ENCODE measurements at regions not wholly inside any gene's neighbourhood (a gene's known extent, or its start where the extent isn't known, plus 50 kb on each side); places are given as distances from the start of the nearest gene placed in this dataset.

DNA sequence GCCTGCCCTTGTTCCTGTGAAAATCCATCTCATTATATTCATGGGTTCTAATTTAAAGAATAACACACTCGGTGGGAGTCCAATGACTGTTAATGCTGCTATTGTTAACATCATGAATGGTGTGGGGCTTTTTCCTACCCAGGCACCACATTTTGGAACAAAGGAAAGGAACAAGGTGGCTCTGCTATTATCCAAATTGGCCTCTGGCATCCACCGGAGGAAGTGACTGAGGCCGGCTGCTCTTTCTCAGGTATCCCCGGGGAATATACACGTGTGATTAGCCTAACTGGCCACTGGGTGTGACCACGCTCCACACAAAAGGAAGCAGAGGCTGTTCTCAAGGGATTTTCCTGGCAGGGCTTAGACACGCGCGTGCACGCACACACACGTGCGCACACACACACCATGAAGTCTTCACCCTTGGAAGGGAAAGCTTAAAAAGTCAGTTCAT lies 601.2 kb upstream of the ARID1B start:
- peaks cover 10% of the 10 kb centered on the region; the same call in 1 of the 2 replicates for H3K4me1 ChIP-seq (ENCODE audit: control insufficient read depth, insufficient read depth, low read length)
- H3K9me3 ChIP-seq (ENCODE audit: control insufficient read depth, insufficient read depth, low read depth, low read length), result peaks cover 6% of the 10 kb centered on the region
- no peak overlapping the region for H3K9ac ChIP-seq (ENCODE audit: low read length)
- H3K36me3 ChIP-seq (ENCODE audit: control insufficient read depth, insufficient read depth, low read length), result no peaks in the 10 kb centered on the region
- H3K27ac ChIP-seq (ENCODE audit: low read depth, low read length), result no peak overlapping the region
- H3K4me3 ChIP-seq (ENCODE audit: low read depth, low read length), result no peak overlapping the region
- H3K27me3 ChIP-seq (ENCODE audit: control insufficient read depth, insufficient read depth, low read length), result no peaks in the 10 kb centered on the region

DNA sequence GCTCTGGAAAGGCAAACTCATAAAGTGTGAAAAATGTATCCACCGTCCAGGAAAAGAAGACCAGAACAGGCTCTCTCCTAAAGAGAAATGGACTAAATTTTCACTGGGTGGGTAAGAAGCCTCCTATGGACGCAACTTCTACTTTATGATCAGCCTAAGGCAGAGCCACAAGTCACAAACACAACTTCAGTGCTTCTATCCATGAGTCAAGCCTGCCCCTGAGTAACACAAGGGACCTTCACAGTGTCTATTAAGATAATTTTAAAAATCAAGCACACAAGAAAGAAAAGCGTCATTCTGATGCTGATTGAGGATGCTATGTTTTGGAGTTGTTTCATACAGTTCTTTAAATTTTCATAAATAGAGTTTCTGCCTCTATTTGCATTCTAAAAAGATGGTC lies 601.7 kb upstream of the ARID1B start:
- H3K4me3 ChIP-seq (ENCODE audit: low read depth, low read length), result no peak overlapping the region
- H3K36me3 ChIP-seq (ENCODE audit: control insufficient read depth, insufficient read depth, low read length), result no peaks in the 10 kb centered on the region
- no peak overlapping the region for H3K9ac ChIP-seq (ENCODE audit: low read length)
- H3K9me3 ChIP-seq (ENCODE audit: control insufficient read depth, insufficient read depth, low read depth, low read length), result peaks cover 4% of the 10 kb centered on the region
- H3K27ac ChIP-seq (ENCODE audit: low read depth, low read length), result 0 out of 2 replicates have a peak overlapping the region, but pooled peaks have one; percentile 25
- H3K4me1 ChIP-seq (ENCODE audit: control insufficient read depth, insufficient read depth, low read length), result peaks cover 10% of the 10 kb centered on the region; the same call in 1 of the 2 replicates
- no peaks in the 10 kb centered on the region for H3K27me3 ChIP-seq (ENCODE audit: control insufficient read depth, insufficient read depth, low read length)

DNA sequence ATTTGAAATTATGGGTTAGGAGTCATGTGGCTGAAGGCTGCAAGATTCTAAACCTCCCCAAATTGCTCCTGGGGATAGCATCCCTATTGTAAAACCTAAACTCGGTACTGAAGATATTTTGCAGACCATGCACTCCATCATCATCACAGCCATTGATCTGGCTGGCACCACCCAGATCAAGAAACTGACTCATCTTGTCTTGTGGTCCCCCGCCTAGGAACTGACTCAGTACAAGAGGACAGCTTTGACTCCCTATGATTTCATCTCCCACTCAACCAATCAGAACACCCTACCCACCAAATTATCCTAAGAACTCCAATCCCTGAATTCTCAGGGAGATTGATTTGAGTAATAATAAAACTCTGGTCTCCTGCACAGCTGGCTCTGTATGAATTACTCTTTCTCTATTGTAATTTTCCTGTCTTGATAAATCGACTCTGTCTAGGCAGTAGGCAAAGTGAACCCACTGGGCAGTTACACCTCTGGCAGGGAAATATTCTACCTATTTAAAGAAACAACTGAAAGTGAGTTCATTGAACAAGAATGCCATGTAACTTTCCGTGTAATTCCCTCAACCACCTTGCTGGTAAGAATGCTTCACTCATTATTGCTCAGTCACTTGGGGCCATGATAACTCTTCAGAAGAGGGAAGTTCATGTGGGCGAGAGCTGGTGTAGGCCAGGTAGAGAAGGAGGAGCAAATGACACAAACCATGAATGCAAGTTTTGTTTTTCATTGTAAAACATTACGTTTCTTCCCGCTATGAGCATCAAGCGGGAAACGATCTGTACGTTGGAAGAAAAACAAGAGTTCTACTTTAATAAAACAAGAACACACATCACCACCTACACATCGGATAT lies 602.9 kb upstream of the ARID1B start:
- no peak overlapping the region for H3K27ac ChIP-seq (ENCODE audit: low read depth, low read length)
- no peak overlapping the region for H3K9ac ChIP-seq (ENCODE audit: low read length)
- H3K27me3 ChIP-seq (ENCODE audit: control insufficient read depth, insufficient read depth, low read length), result no peaks in the 10 kb centered on the region
- H3K36me3 ChIP-seq (ENCODE audit: control insufficient read depth, insufficient read depth, low read length), result no peaks in the 10 kb centered on the region
- peaks cover 10% of the 10 kb centered on the region; the same call in 1 of the 2 replicates for H3K4me1 ChIP-seq (ENCODE audit: control insufficient read depth, insufficient read depth, low read length)
- no peak overlapping the region for H3K4me3 ChIP-seq (ENCODE audit: low read depth, low read length)
- H3K9me3 ChIP-seq (ENCODE audit: control insufficient read depth, insufficient read depth, low read depth, low read length), result peaks cover 3% of the 10 kb centered on the region

DNA sequence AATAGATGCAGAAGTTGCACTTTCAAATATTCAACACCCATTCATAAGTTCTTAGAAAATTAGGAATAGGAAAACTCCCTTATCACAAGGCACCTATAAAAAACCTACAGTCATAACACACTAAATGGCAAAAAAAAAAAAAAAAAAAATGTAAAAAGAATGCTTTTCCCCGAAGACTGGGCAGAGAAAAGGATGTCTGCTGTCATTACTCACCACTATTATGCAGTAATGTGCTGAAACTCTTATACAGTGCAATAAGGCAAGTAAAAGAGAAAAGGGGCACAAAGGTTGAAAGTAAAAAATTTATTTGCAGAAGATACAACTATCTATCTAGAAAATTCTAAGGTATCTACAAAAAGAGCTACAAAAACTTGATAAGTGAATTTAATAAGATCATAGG lies 607.8 kb upstream of the ARID1B start:
- Histone ChIP-seq H3K4me1 (ENCODE audit: control insufficient read depth, insufficient read depth, low read length) (no peaks in the 10 kb centered on the region), H3K9me3 (ENCODE audit: control insufficient read depth, insufficient read depth, low read depth, low read length) (peaks cover under 1% of the 10 kb centered on the region; the same call in 1 of the 2 replicates), H3K27ac (ENCODE audit: low read depth, low read length) (no peak overlapping the region), H3K4me3 (ENCODE audit: low read depth, low read length) (no peak overlapping the region), H3K9ac (ENCODE audit: low read length) (no peak overlapping the region), H3K36me3 (ENCODE audit: control insufficient read depth, insufficient read depth, low read length) (no peaks in the 10 kb centered on the region), H3K27me3 (ENCODE audit: control insufficient read depth, insufficient read depth, low read length) (no peaks in the 10 kb centered on the region)

DNA sequence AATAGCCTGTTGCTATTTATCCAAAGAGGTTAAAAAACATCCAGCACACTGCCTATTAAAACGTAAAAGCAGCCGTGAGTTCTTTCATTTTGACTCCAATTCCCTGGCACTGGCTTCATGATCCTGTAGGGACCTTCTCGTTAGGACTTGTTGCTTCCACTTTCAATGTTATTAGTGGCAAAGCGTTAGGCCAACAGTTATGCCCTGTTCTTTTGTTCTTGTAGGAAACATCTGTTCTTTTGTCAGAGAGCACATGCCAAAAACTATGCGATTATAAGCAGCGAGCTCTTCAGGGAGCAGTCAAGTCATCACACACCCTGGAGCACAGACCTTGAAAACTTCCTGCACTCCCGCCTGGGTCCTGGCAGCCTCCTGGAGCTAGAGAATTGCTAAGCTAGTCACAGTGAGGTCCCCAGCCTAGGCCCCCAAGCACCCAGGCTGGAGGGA lies 609.5 kb upstream of the ARID1B start:
- Histone ChIP-seq H3K9ac (ENCODE audit: low read length) (no peak overlapping the region), H3K27ac (ENCODE audit: low read depth, low read length) (no peak overlapping the region), H3K9me3 (ENCODE audit: control insufficient read depth, insufficient read depth, low read depth, low read length) (no peaks in the 10 kb centered on the region), H3K4me1 (ENCODE audit: control insufficient read depth, insufficient read depth, low read length) (no peaks in the 10 kb centered on the region), H3K27me3 (ENCODE audit: control insufficient read depth, insufficient read depth, low read length) (no peaks in the 10 kb centered on the region), H3K4me3 (ENCODE audit: low read depth, low read length) (no peak overlapping the region), H3K36me3 (ENCODE audit: control insufficient read depth, insufficient read depth, low read length) (no peaks in the 10 kb centered on the region)

DNA sequence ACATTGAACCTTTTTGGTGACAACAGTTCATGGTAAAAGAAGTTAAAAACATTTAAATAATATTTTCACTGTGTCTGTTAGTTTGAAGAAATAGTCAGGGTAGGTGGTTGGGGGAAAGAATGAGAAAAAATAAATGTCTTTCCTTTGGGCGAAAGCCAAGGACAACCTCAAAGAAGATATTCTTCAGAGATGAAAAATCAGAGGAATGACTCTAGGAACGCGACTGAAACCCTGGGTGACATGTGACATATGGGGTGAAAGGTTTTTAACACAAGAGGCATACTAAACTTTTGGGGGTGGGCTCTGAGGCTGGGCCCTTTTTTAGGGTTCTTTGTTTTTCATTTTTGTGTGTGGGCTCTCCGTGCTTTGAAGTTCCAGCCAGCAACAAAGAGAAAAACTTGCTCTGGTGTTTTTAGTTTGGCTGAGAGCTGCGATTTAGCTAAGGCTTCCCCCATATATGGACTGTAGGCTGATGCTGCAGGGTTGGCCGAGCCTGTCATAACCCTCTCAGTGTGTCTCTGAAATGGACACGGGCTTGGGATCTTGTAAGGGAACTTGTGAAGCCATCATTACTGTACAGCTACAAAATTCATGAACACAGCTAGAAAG lies 610.1 kb upstream of the ARID1B start:
- Histone ChIP-seq H3K4me3 (ENCODE audit: low read depth, low read length) (no peak overlapping the region), H3K27ac (ENCODE audit: low read depth, low read length) (no peak overlapping the region), H3K9me3 (ENCODE audit: control insufficient read depth, insufficient read depth, low read depth, low read length) (no peaks in the 10 kb centered on the region), H3K27me3 (ENCODE audit: control insufficient read depth, insufficient read depth, low read length) (no peaks in the 10 kb centered on the region), H3K36me3 (ENCODE audit: control insufficient read depth, insufficient read depth, low read length) (no peaks in the 10 kb centered on the region), H3K9ac (ENCODE audit: low read length) (no peak overlapping the region), H3K4me1 (ENCODE audit: control insufficient read depth, insufficient read depth, low read length) (no peaks in the 10 kb centered on the region)

DNA sequence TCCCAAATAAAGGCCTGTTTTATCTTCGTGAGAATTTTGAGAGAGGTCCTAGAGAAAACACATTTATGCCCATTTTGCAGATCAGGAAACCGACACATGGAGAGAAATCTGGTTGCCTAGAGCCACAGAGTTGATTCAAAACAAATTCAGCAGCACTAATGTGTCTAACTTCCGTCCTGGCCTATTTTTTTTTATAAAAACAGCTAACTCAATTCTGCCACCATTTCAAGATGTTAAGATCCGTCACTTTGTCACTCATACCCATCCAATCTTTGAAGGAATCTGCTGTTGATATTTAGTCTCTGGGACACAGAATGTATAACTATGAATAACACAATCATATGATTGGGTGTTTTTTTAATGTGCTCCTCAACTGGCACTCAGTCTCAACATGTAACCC lies 611.1 kb upstream of the ARID1B start:
- Histone ChIP-seq H3K9ac (ENCODE audit: low read length) (no peak overlapping the region), H3K9me3 (ENCODE audit: control insufficient read depth, insufficient read depth, low read depth, low read length) (no peaks in the 10 kb centered on the region), H3K36me3 (ENCODE audit: control insufficient read depth, insufficient read depth, low read length) (no peaks in the 10 kb centered on the region), H3K27ac (ENCODE audit: low read depth, low read length) (no peak overlapping the region), H3K27me3 (ENCODE audit: control insufficient read depth, insufficient read depth, low read length) (no peaks in the 10 kb centered on the region), H3K4me1 (ENCODE audit: control insufficient read depth, insufficient read depth, low read length) (no peaks in the 10 kb centered on the region), H3K4me3 (ENCODE audit: low read depth, low read length) (no peak overlapping the region)

DNA sequence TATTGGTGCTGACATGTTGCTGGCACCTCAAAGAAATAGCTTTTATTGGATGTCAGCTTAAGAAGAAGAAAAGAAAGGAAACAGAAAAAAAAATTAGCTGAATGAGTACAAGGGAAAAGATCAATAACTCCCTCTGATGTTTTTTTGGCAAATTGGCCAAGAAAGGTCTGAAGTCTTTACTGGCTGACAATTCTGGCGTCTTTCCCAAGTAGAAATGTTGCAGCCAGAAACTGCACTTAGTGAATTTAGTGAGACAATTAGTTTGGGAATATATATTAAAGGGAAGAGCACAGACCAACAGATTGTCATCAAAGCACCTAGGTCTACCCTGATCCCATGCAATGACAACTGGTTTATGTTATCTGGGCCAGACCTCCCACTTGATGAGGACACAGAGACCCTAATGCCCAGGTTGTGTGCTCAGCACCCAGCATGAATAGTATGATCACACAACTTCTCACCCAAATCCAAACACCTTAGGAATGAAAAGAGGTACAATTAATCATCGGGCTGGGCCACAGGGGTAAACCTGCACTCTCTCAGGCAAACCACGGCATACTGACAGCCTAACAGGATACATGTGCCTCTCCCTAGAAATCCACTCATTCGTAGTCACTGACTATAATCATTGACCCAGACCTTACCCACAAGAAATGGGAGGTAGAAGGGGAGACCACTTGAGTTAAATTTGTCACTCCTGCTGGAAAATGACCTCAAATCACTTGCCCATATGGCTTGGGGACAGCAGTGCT lies 612.3 kb upstream of the ARID1B start:
- no peaks in the 10 kb centered on the region for H3K36me3 ChIP-seq (ENCODE audit: control insufficient read depth, insufficient read depth, low read length)
- no peaks in the 10 kb centered on the region for H3K27me3 ChIP-seq (ENCODE audit: control insufficient read depth, insufficient read depth, low read length)
- H3K4me1 ChIP-seq (ENCODE audit: control insufficient read depth, insufficient read depth, low read length), result no peaks in the 10 kb centered on the region
- no peaks in the 10 kb centered on the region for H3K9me3 ChIP-seq (ENCODE audit: control insufficient read depth, insufficient read depth, low read depth, low read length)
- H3K4me3 ChIP-seq (ENCODE audit: low read depth, low read length), result no peak overlapping the region
- no peak overlapping the region for H3K27ac ChIP-seq (ENCODE audit: low read depth, low read length)
- no peak overlapping the region for H3K9ac ChIP-seq (ENCODE audit: low read length)

DNA sequence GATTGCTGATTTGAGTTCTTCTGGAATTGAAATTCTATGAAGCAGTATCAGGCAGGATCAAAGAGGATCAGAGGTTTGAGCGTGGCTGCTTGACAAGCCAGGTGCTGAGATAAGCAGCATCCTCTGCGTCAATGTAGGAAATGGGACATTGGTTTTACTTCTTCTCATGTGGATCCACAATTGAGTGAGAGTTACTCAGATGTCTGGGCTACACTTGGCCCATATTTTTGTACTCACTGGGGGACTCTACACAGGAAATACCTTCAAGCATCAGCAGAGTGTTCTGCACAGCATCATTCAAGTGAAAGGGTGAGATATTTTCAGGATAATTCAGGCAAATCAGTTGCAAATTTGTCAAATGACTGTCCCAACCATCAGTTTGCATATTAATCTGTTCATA lies 613.9 kb upstream of the ARID1B start:
- H3K27me3 ChIP-seq (ENCODE audit: control insufficient read depth, insufficient read depth, low read length), result no peaks in the 10 kb centered on the region

DNA sequence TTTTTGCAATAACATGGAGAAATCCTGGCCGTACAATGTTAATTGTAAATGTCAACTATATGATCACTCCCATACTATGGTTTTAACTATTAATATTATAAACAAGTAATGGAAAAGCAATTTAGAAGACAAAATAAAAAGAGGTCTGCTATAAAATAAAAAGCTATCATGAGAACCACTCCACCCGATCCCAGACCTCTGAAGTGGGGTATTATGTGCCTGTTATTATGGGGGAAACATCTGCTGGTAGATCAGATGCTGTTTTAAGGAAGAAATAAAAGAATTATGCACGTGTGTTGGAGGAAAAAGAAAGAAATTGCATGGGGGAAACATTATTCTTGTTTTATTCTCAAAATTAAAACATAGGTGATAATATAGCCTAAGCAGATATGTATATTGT lies 615.7 kb upstream of the ARID1B start:
- H3K4me3 ChIP-seq (ENCODE audit: low read depth, low read length), result no peak overlapping the region
- no peaks in the 10 kb centered on the region for H3K27me3 ChIP-seq (ENCODE audit: control insufficient read depth, insufficient read depth, low read length)
- no peak overlapping the region for H3K27ac ChIP-seq (ENCODE audit: low read depth, low read length)
- H3K4me1 ChIP-seq (ENCODE audit: control insufficient read depth, insufficient read depth, low read length), result no peaks in the 10 kb centered on the region
- no peak overlapping the region for H3K9ac ChIP-seq (ENCODE audit: low read length)
- H3K36me3 ChIP-seq (ENCODE audit: control insufficient read depth, insufficient read depth, low read length), result no peaks in the 10 kb centered on the region
- no peaks in the 10 kb centered on the region for H3K9me3 ChIP-seq (ENCODE audit: control insufficient read depth, insufficient read depth, low read depth, low read length)

More for the DNA sequence above, 613.9 kb upstream of the ARID1B start:
- Histone ChIP-seq H3K36me3 (ENCODE audit: control insufficient read depth, insufficient read depth, low read length) (no peaks in the 10 kb centered on the region), H3K9me3 (ENCODE audit: control insufficient read depth, insufficient read depth, low read depth, low read length) (no peaks in the 10 kb centered on the region), H3K9ac (ENCODE audit: low read length) (no peak overlapping the region), H3K4me3 (ENCODE audit: low read depth, low read length) (no peak overlapping the region), H3K4me1 (ENCODE audit: control insufficient read depth, insufficient read depth, low read length) (no peaks in the 10 kb centered on the region), H3K27ac (ENCODE audit: low read depth, low read length) (no peak overlapping the region)

DNA sequence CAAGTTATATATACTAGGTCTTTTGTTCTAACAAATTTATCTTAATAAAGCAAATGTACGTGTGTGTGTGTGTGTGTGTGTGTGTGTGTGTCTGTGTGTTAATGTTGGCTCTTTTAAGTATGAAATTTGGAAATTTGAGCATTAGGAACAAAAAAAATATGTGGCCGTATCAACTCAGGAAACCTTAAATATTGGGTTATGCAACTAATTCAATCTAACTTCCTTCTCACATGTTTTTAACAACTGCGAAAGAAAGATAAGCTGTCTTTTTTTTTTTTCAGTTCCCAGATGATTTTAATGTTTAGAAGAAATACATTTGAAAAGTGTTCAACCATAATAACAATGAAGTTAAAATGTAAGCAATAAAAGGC lies 616.4 kb upstream of the ARID1B start:
- H3K27ac ChIP-seq (ENCODE audit: low read depth, low read length), result no peak overlapping the region
- no peaks in the 10 kb centered on the region for H3K9me3 ChIP-seq (ENCODE audit: control insufficient read depth, insufficient read depth, low read depth, low read length)
- no peak overlapping the region for H3K9ac ChIP-seq (ENCODE audit: low read length)
- no peak overlapping the region for H3K4me3 ChIP-seq (ENCODE audit: low read depth, low read length)
- no peaks in the 10 kb centered on the region for H3K4me1 ChIP-seq (ENCODE audit: control insufficient read depth, insufficient read depth, low read length)
- H3K27me3 ChIP-seq (ENCODE audit: control insufficient read depth, insufficient read depth, low read length), result no peaks in the 10 kb centered on the region
- no peaks in the 10 kb centered on the region for H3K36me3 ChIP-seq (ENCODE audit: control insufficient read depth, insufficient read depth, low read length)
